Psoas muscle (tissue), 7 donors: ENCODE measurements at regions not wholly inside any gene's neighbourhood (a gene's known extent, or its start where the extent isn't known, plus 50 kb on each side); places are given as distances from the start of the nearest gene placed in this dataset.
"Not testable (repeated sequence)": the region's sequence is repeated elsewhere in the genome, so short reads cannot be mapped to it uniquely, and the experiment has no call there.

Experiments
- ATAC-seq, 4 donors: fragments of 200-7000 bp; cut with Tn5 transposase; one replicate each; pipeline ENCODE4 v1.9.1; 2020; ENCODE audit warnings: moderate library complexity in 3 of 4, mild to moderate bottlenecking in 2 of 4
- DNase-seq, 2 donors: peaks; one replicate each; pipeline ENCODE4 v3.0.0-alpha.2; 2020
- H3K27ac ChIP-seq: fragments of 200-600 bp; one replicate; pipeline ENCODE4 v1.8.0; 2022
- H3K27me3 ChIP-seq, 3 donors: fragments of 200-600 bp in 1 of 3; one replicate each; pipeline versions ENCODE4 v1.6.1 to v1.8.0; 2013 to 2022; ENCODE audit warnings: low read length in 2 of 3, mild to moderate bottlenecking in 2 of 3, moderate library complexity in 1 of 3; ENCODE audit not compliant: insufficient read depth in 3 of 3
- H3K36me3 ChIP-seq, 2 donors: fragments of 200-600 bp in 1 of 2; one replicate each; pipeline versions ENCODE4 v1.6.1 to v1.8.0; 2013 to 2022; ENCODE audit warnings: low read depth in 1 of 2, mild to moderate bottlenecking in 1 of 2, moderate library complexity in 1 of 2; ENCODE audit not compliant: insufficient read depth in 1 of 2
- H3K4me1 ChIP-seq: fragments of 200-600 bp; one replicate; pipeline ENCODE4 v1.8.0; 2022
- H3K4me3 ChIP-seq: fragments of 200-600 bp; one replicate; pipeline ENCODE4 v1.8.0; 2022; ENCODE audit warnings: mild to moderate bottlenecking
- H3K9me3 ChIP-seq: fragments of 200-600 bp; one replicate; pipeline ENCODE4 v1.8.0; 2022
- WGBS, 3 donors: extraction: QIAGEN DNeasy Blood & Tissue Kit; methylation state at CpG; one replicate each; pipeline versions ENCODE4 v1.1.6 to v1.1.7; 2013; 5-methylcytosine and 5-hydroxymethylcytosine counted together
- intact Hi-C, 2 donors: fragments of 100-400 bp; cut with DNase I; formaldehyde crosslinking; loops; one replicate each; pipeline versions ENCODE4 v1.11.0 to v1.14.2; 2022
- TF ChIP-seq, protein P1 (sequence below): fragments of 200-600 bp; IDR thresholded peaks from one replicate; pipeline ENCODE4 v1.8.0; 2022; ENCODE audit warnings: antibody characterized with exemption
- donor health status: healthy with polysubstance abuse.
- donor health status: DM: no; HTN: no; CAD: no; lungs with moderate emphysema.
- donor health status: Bipolar disorder and iron deficiency.
- donor health status: healthy.
- donor health status: DM: yes; HTN: yes; CAD: no.
- donor health status: DM: no; HTN: no; CAD: no.
- donor health status: DM: yes; HTN: yes; CAD: no.

DNA sequence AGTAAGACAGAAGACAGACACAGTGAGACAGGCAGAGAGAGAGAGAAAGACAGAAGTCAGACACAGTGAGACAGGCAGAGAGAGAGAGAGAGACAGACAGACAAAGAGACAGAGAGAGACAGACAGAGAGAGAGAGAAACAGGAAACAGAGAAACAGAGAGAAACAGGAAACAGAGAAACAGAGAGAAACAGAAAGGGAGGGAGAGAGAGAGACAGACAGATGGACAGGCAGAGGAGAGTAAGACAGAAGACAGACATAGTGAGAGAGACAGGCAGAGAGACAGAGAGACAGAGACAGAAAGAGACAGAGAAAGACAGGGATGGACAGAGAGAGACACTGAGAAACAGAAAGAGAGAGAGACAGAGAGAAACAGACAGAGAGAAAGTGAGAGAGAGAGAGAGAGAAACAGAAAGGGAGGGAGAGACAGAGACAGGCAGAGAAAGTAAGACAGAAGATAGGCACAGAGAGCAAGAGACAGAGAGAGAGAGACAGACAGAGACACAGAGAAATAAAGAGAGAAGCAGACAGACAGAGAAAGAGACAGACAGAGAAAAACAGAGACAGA is 109.3 kb upstream of the ANKRD30BL start:
- TF ChIP-seq, protein P1, sequence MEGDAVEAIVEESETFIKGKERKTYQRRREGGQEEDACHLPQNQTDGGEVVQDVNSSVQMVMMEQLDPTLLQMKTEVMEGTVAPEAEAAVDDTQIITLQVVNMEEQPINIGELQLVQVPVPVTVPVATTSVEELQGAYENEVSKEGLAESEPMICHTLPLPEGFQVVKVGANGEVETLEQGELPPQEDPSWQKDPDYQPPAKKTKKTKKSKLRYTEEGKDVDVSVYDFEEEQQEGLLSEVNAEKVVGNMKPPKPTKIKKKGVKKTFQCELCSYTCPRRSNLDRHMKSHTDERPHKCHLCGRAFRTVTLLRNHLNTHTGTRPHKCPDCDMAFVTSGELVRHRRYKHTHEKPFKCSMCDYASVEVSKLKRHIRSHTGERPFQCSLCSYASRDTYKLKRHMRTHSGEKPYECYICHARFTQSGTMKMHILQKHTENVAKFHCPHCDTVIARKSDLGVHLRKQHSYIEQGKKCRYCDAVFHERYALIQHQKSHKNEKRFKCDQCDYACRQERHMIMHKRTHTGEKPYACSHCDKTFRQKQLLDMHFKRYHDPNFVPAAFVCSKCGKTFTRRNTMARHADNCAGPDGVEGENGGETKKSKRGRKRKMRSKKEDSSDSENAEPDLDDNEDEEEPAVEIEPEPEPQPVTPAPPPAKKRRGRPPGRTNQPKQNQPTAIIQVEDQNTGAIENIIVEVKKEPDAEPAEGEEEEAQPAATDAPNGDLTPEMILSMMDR, result no peak
- Histone ChIP-seq H3K4me3 (no peak overlapping the region), H3K27ac (no peak overlapping the region), H3K27me3 (peaks cover 0 to 14% (median 0%) of the 10 kb centered on the region in 3 donors), H3K4me1 (peaks cover 3% of the 10 kb centered on the region), H3K36me3 (no peaks in the 10 kb centered on the region), H3K9me3 (no peaks in the 10 kb centered on the region)
- DNase-seq (no peak), ATAC-seq (no peak)
- intact Hi-C loops, result no loop called here

DNA sequence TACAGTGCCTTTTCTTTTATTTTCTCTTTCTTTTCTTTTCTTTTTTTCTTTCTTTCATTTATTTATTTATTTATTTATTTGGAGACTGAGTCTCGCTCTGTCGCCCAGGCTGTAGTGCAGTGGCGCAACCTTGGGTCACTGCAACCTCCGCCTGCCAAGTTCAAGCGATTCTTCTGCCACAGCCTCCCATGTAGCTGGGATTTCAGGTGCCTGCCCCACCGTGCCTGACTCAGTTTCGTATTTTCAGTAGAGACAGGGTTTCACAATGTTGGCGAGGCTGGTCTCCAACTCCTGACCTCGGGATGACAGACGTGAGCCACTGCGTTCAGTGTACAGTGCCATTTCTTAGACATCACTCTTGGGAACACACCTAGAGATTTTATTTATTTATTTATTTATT is 110.0 kb upstream of the ANKRD30BL start:
- H3K27ac ChIP-seq, H3K4me1 ChIP-seq, H3K36me3 ChIP-seq, H3K9me3 ChIP-seq, H3K27me3 ChIP-seq, H3K4me3 ChIP-seq, DNase-seq, ATAC-seq, intact Hi-C loops: not testable (repeated sequence)
- 83 to 89% (median 86%) methylated on average over 9 to 11 of the region's 11 CpGs for WGBS, 3 donors

- Histone ChIP-seq H3K4me3 (no peak overlapping the region), H3K4me1 (peaks cover 2% of the 10 kb centered on the region), H3K27ac (no peak overlapping the region), H3K27me3 (no peaks in the 10 kb centered on the region), H3K9me3 (no peaks in the 10 kb centered on the region), H3K36me3 (no peaks in the 10 kb centered on the region)
- ATAC-seq (no peak), DNase-seq (no peak)
- 88 to 90% (median 88%) methylated on average over 14 of the region's 14 CpGs for WGBS, 3 donors
- intact Hi-C loops, result no loop called here
- TF ChIP-seq, protein P1, result no peak
Measured at GRCh38 chr2:132272713-132273112, 111.0 kb upstream of the ANKRD30BL start.

GRCh38 chr2:132273585-132273984 is 111.8 kb upstream of the ANKRD30BL start:
- H3K27me3 ChIP-seq, intact Hi-C loops, H3K27ac ChIP-seq, ATAC-seq, H3K4me3 ChIP-seq, DNase-seq, H3K9me3 ChIP-seq, H3K4me1 ChIP-seq, H3K36me3 ChIP-seq: not testable (repeated sequence)
- 95 to 96% (median 95%) methylated on average over 23 of the region's 23 CpGs for WGBS, 3 donors

GRCh38 chr2:132274000-132274399 is 112.2 kb upstream of the ANKRD30BL start:
- Histone ChIP-seq H3K9me3 (no peaks in the 10 kb centered on the region), H3K36me3 (no peaks in the 10 kb centered on the region), H3K27ac (no peak overlapping the region), H3K4me1 (no peaks in the 10 kb centered on the region), H3K27me3 (no peaks in the 10 kb centered on the region), H3K4me3 (no peak overlapping the region)
- intact Hi-C loops, result no loop called here
- TF ChIP-seq, protein P1, result no peak
- whole genome bisulfite sequencing, 3 donors, result 78 to 81% (median 79%) methylated on average over 10 of the region's 10 CpGs
- DNase-seq (no peak), ATAC-seq (no peak)

DNA sequence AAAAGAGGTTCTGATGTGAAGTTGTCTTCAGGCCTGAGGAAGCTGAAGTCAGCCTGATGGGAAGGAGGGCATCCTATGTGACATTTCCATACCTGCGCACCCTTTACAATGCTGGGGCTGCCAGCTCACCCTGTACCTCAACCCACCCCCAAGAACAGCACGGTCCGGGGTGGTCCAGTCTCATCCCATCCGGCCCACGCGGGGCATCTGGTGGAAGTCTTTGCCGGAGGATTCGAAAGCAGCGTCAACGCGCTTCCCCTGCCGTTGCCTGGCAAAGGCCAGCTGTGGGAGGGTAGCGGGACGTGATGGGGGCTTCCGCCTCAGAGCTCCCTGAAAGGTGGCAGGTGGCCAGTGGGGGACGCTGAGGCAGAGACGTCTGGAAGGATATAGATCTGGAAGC is 113.6 kb upstream of the ANKRD30BL start:
- H3K27me3 ChIP-seq, result no peaks in the 10 kb centered on the region
- no peak overlapping the region for H3K4me3 ChIP-seq
- ATAC-seq (no peak), DNase-seq (no peak)
- intact Hi-C loops, result no loop called here
- no peaks in the 10 kb centered on the region for H3K9me3 ChIP-seq
- TF ChIP-seq, protein P1, result no peak
- no peak overlapping the region for H3K27ac ChIP-seq
- no peaks in the 10 kb centered on the region for H3K36me3 ChIP-seq
- H3K4me1 ChIP-seq, result no peaks in the 10 kb centered on the region
- 90 to 92% (median 92%) methylated on average over 17 of the region's 17 CpGs for WGBS, 3 donors
